ENCODE measurements at regions not wholly inside any gene's neighbourhood (a gene's known extent, or its start where the extent isn't known, plus 50 kb on each side); places are given as distances from the start of the nearest gene placed in this dataset.
A peak's percentile ranks its signal among the peaks of the same experiment; 100 is the strongest.
"Not testable (repeated sequence)": the region's sequence is repeated elsewhere in the genome, so short reads cannot be mapped to it uniquely, and the experiment has no call there.

- H3K27ac ChIP-seq (ENCODE audit: low read depth, low read length); H3K9ac ChIP-seq (replicated peaks in 1 of 4; ENCODE audit: extremely low read depth in 1 of 4, low read depth in 3 of 4, low read length in 3 of 4); H2AK5ac ChIP-seq (ENCODE audit: low read depth, low read length); H3K4me2 ChIP-seq (ENCODE audit: insufficient read depth in 1 of 2, low read depth in 2 of 2, low read length in 2 of 2); H2BK120ac ChIP-seq (replicated peaks; ENCODE audit: low read depth, low read length); H2BK12ac ChIP-seq (ENCODE audit: low read depth, low read length); H4K5ac ChIP-seq (ENCODE audit: insufficient read length, low read depth, low read length); H3K23me2 ChIP-seq (ENCODE audit: low read depth, low read length); H3K14ac ChIP-seq (ENCODE audit: insufficient read length); H3K4me3 ChIP-seq (ENCODE audit: extremely low read depth in 1 of 4, insufficient read depth in 2 of 4, low read depth in 3 of 4, low read length in 4 of 4); POLR2A ChIA-PET (ENCODE audit: partially characterized antibody); H2BK15ac ChIP-seq (ENCODE audit: low read length); FAIRE-seq; H3K36me3 ChIP-seq (ENCODE audit: control insufficient read depth in 2 of 4, insufficient read depth in 4 of 4, low read length in 3 of 4); H3K56ac ChIP-seq (replicated peaks; ENCODE audit: insufficient read length, low read depth, low read length); H3K4me1 ChIP-seq (replicated peaks in 1 of 4; ENCODE audit: control insufficient read depth in 3 of 4, insufficient read depth in 4 of 4, low read length in 3 of 4); H2BK5ac ChIP-seq (ENCODE audit: low read depth, low read length); H3K4ac ChIP-seq (replicated peaks; ENCODE audit: insufficient read length, low read depth, low read length); H3K23ac ChIP-seq (ENCODE audit: insufficient read length); H3K18ac ChIP-seq (ENCODE audit: extremely low read depth, low read length); H3K9me3 ChIP-seq (ENCODE audit: insufficient read depth in 2 of 2, low read depth in 1 of 2, low read length in 1 of 2); H4K8ac ChIP-seq (ENCODE audit: extremely low read depth, insufficient read depth, low read length); H4K91ac ChIP-seq (replicated peaks; ENCODE audit: insufficient read length, low read length); H3K79me1 ChIP-seq (ENCODE audit: low read depth, low read length); H3K27me3 ChIP-seq (replicated peaks in 1 of 4; ENCODE audit: control insufficient read depth in 3 of 4, extremely low read depth in 1 of 4, insufficient read depth in 3 of 4, low read length in 3 of 4); H3K79me2 ChIP-seq (ENCODE audit: control insufficient read depth in 1 of 2, insufficient read depth in 2 of 2, low read length in 2 of 2); H2BK20ac ChIP-seq (ENCODE audit: low read length); DNase-seq (ENCODE audit: low read depth in 1 of 2, low spot score in 2 of 2); H4K20me1 ChIP-seq (replicated peaks in 1 of 2; ENCODE audit: control insufficient read depth in 1 of 2, insufficient read depth in 2 of 2, low read length in 2 of 2): not testable (repeated sequence)
- peak; percentile 81 for TF ChIP-seq CEBPB (IDR thresholded peaks at IDR 0.05; ENCODE audit: low read depth, low read length)
- peak overlapping the region; percentile 27; the same call in 1 of the 2 replicates for H2AFZ ChIP-seq (ENCODE audit: low read length)
- 84% methylated on average over 7 of the region's 7 CpGs; no CpG with 5 or more reads in 1 of the 2 experiments for WGBS, 2 experiments (ENCODE audit: extremely low coverage in 1 of 2, insufficient coverage in 1 of 2, insufficient read length in 1 of 2, insufficient replicate concordance in 2 of 2, low coverage in 1 of 2, low lambda C conversion rate in 2 of 2, missing lambda C conversion rate in 1 of 2)
- CTCF ChIA-PET (ENCODE audit: partially characterized antibody), result interaction anchor here (2.6 kb wide), 1 partner anchor 21 kb away, joined by 8 read pairs; no protein-coding TSS in a partner anchor
Measured at GRCh38 chr20:5381527-5381926, 64.8 kb upstream of the PROKR2 start.
